Mononuclear cell (primary cell): ENCODE measurements at regions not wholly inside any gene's neighbourhood (a gene's known extent, or its start where the extent isn't known, plus 50 kb on each side); places are given as distances from the start of the nearest gene placed in this dataset.

Source experiments
- H3K27me3 ChIP-seq: 2 replicates; pipeline ENCODE4 v1.6.0; 2011; ENCODE audit warnings: low read length, control low read depth; ENCODE audit not compliant: insufficient read depth
- H3K4me1 ChIP-seq: 2 replicates; pipeline ENCODE4 v1.5.1; 2011; ENCODE audit warnings: mild to moderate bottlenecking, low read length, control low read depth; ENCODE audit not compliant: insufficient read depth
- H3K4me3 ChIP-seq: 2 replicates; pipeline ENCODE4 v1.5.1; 2011; ENCODE audit warnings: mild to moderate bottlenecking, low read length, moderate library complexity
- H3K9me3 ChIP-seq: 2 replicates; pipeline ENCODE4 v1.5.1; 2011; ENCODE audit warnings: low read depth, mild to moderate bottlenecking, control low read depth, low read length

DNA sequence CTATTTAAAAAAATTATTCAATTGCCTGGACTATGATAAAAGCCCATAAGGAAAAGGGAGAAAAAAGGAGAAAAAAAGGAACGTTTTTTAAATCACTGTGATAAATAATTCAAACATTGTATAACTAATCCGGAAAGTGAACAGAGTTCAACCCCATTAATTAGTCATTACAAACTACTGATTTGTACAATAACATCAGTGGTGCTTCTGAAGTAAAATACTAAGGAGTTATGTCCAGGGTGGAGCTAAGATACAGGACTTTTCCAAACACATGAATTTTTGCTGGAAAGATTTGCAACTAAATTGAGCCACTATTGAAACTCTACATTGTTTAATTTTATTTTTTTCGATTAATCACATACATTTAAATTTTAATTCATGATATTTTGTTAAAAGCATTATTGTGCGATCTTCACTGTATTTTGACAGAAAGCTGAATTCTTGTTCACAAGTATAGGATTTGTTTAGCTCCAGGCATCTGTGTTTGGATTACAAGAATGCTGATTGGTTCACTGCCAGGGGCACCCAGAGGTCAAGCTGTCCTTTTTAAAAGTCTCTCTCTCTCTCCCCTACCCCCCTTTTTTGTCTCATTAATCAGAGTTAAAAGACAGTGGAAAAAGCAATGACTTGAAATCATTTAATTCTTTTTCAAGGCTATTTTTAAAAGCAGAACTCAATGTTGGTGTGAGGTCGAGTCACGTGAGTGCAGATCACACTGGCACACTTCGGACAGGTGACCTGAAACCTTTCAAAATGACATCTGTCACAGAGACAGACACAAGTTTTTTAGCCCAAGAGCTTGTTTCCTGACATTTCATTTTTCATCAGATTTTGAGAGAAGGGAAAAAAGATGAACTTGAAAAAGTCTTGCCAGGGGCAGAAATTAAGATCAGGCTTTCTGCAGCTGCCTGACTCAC, 387.3 kb downstream of the NR2F1-AS1 start:
- no peaks in the 10 kb centered on the region for H3K9me3 ChIP-seq
- H3K27me3 ChIP-seq = no peaks in the 10 kb centered on the region
- no peak overlapping the region for H3K4me3 ChIP-seq
- no peaks in the 10 kb centered on the region for H3K4me1 ChIP-seq

DNA sequence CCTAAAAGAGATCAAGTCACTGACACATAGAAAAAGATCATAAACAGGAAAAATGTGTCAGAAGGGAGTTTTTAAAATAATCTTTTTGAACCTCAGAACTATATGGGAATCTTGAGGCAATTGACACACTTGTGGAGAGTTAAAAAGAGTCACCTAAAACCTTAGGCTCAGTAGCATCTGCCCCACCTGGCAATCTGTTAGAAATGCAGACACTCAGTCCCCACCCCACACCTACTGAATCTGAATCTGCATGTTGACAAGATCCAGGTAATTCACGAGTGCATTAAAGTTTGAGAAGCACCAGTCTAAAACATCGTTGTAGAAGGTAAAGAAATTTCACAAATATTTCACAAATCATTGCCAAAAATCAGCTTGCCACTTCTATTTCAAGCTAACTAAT, 388.3 kb downstream of the NR2F1-AS1 start:
- no peaks in the 10 kb centered on the region for H3K27me3 ChIP-seq
- no peaks in the 10 kb centered on the region for H3K4me1 ChIP-seq
- H3K9me3 ChIP-seq = no peaks in the 10 kb centered on the region
- no peak overlapping the region for H3K4me3 ChIP-seq

DNA sequence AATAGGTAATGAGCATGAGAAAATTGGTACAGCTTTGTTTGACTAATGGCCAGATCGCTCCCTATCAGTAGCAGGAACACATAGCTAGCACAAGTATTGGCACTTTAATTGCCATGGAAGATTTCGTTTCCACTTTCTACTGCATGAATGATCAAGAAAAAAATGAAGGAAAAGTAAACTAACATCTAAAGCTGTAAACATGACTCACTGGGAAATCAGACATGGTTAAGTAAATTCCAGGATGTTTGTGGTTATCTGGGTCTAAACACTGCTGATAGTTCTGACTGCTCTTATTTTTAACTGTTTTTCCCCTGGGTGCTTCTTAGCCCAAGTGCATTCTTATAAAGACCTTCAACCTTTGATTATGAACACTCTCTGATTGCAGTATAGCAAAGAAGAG, 388.9 kb downstream of the NR2F1-AS1 start:
- H3K9me3 ChIP-seq = no peaks in the 10 kb centered on the region
- no peak overlapping the region for H3K4me3 ChIP-seq
- H3K27me3 ChIP-seq = no peaks in the 10 kb centered on the region
- no peaks in the 10 kb centered on the region for H3K4me1 ChIP-seq

DNA sequence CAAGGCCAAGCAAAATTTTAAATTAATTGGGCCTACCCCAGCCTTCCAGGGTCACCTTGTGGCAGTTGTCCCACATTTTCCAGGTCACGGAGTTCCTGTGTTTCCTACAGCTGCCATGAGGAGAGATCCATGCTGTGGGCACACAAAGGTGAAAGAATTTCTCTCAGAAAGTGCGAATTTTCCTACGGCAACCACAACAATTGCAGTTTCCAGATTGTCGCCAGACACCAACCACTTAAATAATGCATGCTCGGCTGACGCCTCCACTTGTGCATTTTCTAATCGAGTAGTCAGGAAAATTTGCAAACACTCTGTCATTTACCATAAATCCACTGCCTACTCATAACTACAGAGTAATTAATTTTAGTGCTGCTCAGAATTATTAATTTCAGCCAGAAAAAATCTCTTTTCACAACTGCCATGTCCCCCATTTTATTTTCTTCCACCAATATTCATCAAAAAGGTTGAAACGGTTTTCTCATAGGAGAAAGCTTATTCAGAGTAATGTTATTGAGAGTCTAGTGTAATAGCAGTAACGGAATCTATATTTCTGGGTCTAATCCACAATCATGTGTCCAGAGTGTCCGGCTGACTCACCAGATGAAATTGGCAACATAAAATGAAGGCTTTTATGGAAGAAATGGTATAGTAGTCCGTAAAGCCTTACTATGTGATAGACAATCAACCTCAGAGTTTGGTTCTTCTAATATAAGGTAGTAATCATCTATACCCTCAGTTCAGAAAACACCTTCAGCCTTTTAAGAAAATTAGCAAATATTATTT, 389.8 kb downstream of the NR2F1-AS1 start:
- Histone ChIP-seq H3K27me3 (no peaks in the 10 kb centered on the region), H3K9me3 (no peaks in the 10 kb centered on the region), H3K4me1 (no peaks in the 10 kb centered on the region), H3K4me3 (no peak overlapping the region)

DNA sequence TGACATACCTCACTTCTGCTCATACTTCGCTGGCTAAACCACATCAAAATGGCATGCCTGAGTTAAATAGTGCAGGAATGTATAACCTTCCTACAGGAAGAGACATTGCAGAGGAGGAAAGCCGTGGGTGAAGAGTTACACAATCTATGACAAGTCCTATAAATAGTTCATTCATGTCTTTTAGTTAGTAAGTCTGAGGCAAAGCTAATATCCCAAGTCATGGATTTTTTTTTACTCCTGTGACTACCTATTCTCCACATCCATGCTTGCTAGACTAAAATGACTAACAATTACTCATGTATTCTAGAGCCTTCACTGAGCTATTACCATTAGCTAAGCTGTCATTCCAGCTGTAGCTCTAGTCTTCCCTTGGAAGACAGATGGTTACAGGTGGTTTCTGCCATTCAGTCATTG, 391.3 kb downstream of the NR2F1-AS1 start:
- Histone ChIP-seq H3K27me3 (no peaks in the 10 kb centered on the region), H3K4me3 (no peak overlapping the region), H3K4me1 (no peaks in the 10 kb centered on the region), H3K9me3 (no peaks in the 10 kb centered on the region)

GRCh38 chr5:93188876-93189485, 392.0 kb downstream of the NR2F1-AS1 start:
- Histone ChIP-seq H3K4me3 (no peak overlapping the region), H3K4me1 (no peaks in the 10 kb centered on the region), H3K9me3 (no peaks in the 10 kb centered on the region)

GRCh38 chr5:93186076-93186682, 394.8 kb downstream of the NR2F1-AS1 start:
- no peak overlapping the region for H3K4me3 ChIP-seq
- H3K27me3 ChIP-seq = no peaks in the 10 kb centered on the region
- no peaks in the 10 kb centered on the region for H3K9me3 ChIP-seq
- no peaks in the 10 kb centered on the region for H3K4me1 ChIP-seq

More at GRCh38 chr5:93188876-93189485, 392.0 kb downstream of the NR2F1-AS1 start:
- H3K27me3 ChIP-seq = no peaks in the 10 kb centered on the region

- no peaks in the 10 kb centered on the region for H3K4me1 ChIP-seq
- no peak overlapping the region for H3K4me3 ChIP-seq
- H3K27me3 ChIP-seq = no peaks in the 10 kb centered on the region
Measured at GRCh38 chr5:93184041-93184440, 397.0 kb downstream of the NR2F1-AS1 start.

GRCh38 chr5:93179466-93179865, 401.6 kb downstream of the NR2F1-AS1 start:
- H3K27me3 ChIP-seq = no peaks in the 10 kb centered on the region
- no peaks in the 10 kb centered on the region for H3K9me3 ChIP-seq
- H3K4me3 ChIP-seq = no peak overlapping the region
- H3K4me1 ChIP-seq = no peaks in the 10 kb centered on the region

More at GRCh38 chr5:93184041-93184440, 397.0 kb downstream of the NR2F1-AS1 start:
- H3K9me3 ChIP-seq = no peaks in the 10 kb centered on the region

DNA sequence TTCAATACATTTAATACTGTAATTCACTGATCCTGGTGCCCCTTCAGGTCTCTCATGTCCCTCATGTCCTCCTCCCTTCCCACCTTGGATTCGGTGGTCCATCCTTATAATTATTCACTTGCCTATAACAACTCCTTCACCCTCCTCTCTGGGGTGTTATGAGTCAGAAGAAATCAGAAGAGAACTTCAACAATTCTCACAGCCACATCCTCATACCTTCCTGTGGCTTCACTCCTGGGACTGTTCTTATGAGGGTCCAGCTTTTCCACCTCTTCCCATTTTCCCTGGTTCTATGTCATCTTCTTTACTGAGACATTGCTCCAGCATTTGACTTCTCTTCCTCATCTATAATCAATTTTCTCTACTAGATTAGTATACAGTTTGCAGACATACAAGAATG, 406.1 kb downstream of the NR2F1-AS1 start:
- H3K27me3 ChIP-seq = no peaks in the 10 kb centered on the region
- H3K4me1 ChIP-seq = no peaks in the 10 kb centered on the region
- H3K4me3 ChIP-seq = no peak overlapping the region
- peaks cover 5% of the 10 kb centered on the region for H3K9me3 ChIP-seq

- Histone ChIP-seq H3K4me3 (no peak overlapping the region), H3K4me1 (no peaks in the 10 kb centered on the region), H3K27me3 (no peaks in the 10 kb centered on the region), H3K9me3 (no peaks in the 10 kb centered on the region)
Measured at GRCh38 chr5:93165559-93165958, 415.5 kb downstream of the NR2F1-AS1 start.

DNA sequence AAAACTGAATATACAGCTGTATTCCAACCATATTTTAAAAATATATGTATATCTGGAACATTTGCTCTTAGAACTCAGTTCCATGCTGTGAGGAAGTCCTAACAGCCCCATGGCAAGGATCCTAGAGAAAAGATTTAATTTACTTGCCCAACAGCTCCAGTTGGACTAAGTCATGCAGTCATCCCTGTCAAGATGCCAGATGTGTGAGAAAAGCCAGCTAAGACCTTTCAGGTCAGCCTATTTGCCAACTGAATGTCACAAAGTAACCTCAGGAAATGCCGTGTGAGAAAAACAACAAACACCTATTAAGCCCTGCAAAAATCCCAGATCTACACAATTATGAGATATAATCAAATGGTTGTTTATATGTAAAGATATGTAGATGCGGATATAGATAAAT, 416.3 kb downstream of the NR2F1-AS1 start:
- no peak overlapping the region for H3K4me3 ChIP-seq
- H3K27me3 ChIP-seq = no peaks in the 10 kb centered on the region
- H3K9me3 ChIP-seq = no peaks in the 10 kb centered on the region

GRCh38 chr5:93163010-93163663, 417.9 kb downstream of the NR2F1-AS1 start:
- H3K4me1 ChIP-seq = no peaks in the 10 kb centered on the region
- no peak overlapping the region for H3K4me3 ChIP-seq
- H3K9me3 ChIP-seq = no peaks in the 10 kb centered on the region
- no peaks in the 10 kb centered on the region for H3K27me3 ChIP-seq

More for the DNA sequence above, 416.3 kb downstream of the NR2F1-AS1 start:
- H3K4me1 ChIP-seq = no peaks in the 10 kb centered on the region
